ENCODE measurements at regions not wholly inside any gene's neighbourhood (a gene's known extent, or its start where the extent isn't known, plus 50 kb on each side); places are given as distances from the start of the nearest gene placed in this dataset.

DNA sequence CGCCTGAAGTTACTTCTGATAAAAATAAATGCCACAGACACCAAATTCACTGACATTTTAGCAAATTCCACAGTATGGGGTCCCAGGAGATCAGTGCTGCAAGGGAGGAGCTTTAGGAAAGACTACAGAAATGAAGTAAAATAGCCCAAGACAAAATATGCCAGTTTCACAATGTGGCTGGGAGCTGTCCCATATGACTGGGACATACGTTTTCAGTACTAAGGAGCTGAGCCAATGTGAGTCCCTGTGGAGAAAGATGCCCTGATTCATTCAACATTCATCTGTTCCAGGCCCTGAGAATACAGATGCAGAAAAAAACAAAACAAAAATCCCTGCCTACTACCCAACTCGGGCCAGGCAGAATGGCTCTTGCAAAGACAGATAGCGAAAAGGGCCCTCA is 63.4 kb upstream of the FAM174B start:
- TF ChIP-seq, protein P1, sequence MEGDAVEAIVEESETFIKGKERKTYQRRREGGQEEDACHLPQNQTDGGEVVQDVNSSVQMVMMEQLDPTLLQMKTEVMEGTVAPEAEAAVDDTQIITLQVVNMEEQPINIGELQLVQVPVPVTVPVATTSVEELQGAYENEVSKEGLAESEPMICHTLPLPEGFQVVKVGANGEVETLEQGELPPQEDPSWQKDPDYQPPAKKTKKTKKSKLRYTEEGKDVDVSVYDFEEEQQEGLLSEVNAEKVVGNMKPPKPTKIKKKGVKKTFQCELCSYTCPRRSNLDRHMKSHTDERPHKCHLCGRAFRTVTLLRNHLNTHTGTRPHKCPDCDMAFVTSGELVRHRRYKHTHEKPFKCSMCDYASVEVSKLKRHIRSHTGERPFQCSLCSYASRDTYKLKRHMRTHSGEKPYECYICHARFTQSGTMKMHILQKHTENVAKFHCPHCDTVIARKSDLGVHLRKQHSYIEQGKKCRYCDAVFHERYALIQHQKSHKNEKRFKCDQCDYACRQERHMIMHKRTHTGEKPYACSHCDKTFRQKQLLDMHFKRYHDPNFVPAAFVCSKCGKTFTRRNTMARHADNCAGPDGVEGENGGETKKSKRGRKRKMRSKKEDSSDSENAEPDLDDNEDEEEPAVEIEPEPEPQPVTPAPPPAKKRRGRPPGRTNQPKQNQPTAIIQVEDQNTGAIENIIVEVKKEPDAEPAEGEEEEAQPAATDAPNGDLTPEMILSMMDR (IDR thresholded peaks at IDR 0.05; ENCODE audit: low read depth, low read length), result no peak
- TF ChIP-seq POLR2A (IDR thresholded peaks at IDR 0.05; ENCODE audit: extremely low read depth, insufficient read length), result no peak
- TF ChIP-seq, protein P2, sequence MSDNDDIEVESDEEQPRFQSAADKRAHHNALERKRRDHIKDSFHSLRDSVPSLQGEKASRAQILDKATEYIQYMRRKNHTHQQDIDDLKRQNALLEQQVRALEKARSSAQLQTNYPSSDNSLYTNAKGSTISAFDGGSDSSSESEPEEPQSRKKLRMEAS (IDR thresholded peaks at IDR 0.05; ENCODE audit: low read depth, low read length), result no peak
- TF ChIP-seq MYC (IDR thresholded peaks at IDR 0.05; ENCODE audit: low read depth, low read length), result no peak
